ENCODE measurements at regions not wholly inside any gene's neighbourhood (a gene's known extent, or its start where the extent isn't known, plus 50 kb on each side); places are given as distances from the start of the nearest gene placed in this dataset.

- no peak for TF ChIP-seq CTCF (IDR thresholded peaks at IDR 0.05)
- TF ChIP-seq POLR2A (IDR thresholded peaks at IDR 0.05): no peak
- no peak for TF ChIP-seq EP300 (IDR thresholded peaks at IDR 0.05)
- no peak for TF ChIP-seq POLR2AphosphoS5 (IDR thresholded peaks at IDR 0.05)
These were observed 1089.5 kb downstream of the TDRD15 start for GRCh38 chr2:22213237-22213636.
